ENCODE measurements at regions not wholly inside any gene's neighbourhood (a gene's known extent, or its start where the extent isn't known, plus 50 kb on each side); places are given as distances from the start of the nearest gene placed in this dataset.

DNA sequence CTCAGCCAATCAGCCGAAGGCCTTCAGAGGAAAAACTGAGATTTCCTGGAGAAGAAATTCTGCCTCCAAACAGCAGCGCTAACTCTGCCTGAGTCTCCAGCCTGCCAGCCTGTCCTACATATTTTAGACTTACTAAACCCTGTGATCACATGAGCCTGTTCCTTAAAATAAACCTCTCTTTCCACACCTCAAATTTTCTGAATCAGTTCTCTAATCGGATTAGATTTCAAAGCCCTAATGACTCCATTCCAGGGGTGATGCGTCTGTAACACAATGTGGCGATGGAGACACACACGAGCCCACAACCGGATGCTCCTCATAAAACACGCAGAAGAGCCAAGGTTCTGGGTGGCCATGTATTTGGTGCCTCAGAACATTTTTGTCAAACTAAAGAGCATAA is 1371.2 kb downstream of the BRD1 start:
- no peak overlapping the region for H3K27ac ChIP-seq
- TF ChIP-seq, protein P1, sequence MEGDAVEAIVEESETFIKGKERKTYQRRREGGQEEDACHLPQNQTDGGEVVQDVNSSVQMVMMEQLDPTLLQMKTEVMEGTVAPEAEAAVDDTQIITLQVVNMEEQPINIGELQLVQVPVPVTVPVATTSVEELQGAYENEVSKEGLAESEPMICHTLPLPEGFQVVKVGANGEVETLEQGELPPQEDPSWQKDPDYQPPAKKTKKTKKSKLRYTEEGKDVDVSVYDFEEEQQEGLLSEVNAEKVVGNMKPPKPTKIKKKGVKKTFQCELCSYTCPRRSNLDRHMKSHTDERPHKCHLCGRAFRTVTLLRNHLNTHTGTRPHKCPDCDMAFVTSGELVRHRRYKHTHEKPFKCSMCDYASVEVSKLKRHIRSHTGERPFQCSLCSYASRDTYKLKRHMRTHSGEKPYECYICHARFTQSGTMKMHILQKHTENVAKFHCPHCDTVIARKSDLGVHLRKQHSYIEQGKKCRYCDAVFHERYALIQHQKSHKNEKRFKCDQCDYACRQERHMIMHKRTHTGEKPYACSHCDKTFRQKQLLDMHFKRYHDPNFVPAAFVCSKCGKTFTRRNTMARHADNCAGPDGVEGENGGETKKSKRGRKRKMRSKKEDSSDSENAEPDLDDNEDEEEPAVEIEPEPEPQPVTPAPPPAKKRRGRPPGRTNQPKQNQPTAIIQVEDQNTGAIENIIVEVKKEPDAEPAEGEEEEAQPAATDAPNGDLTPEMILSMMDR (conservative IDR thresholded peaks at IDR 0.05) = no peak

DNA sequence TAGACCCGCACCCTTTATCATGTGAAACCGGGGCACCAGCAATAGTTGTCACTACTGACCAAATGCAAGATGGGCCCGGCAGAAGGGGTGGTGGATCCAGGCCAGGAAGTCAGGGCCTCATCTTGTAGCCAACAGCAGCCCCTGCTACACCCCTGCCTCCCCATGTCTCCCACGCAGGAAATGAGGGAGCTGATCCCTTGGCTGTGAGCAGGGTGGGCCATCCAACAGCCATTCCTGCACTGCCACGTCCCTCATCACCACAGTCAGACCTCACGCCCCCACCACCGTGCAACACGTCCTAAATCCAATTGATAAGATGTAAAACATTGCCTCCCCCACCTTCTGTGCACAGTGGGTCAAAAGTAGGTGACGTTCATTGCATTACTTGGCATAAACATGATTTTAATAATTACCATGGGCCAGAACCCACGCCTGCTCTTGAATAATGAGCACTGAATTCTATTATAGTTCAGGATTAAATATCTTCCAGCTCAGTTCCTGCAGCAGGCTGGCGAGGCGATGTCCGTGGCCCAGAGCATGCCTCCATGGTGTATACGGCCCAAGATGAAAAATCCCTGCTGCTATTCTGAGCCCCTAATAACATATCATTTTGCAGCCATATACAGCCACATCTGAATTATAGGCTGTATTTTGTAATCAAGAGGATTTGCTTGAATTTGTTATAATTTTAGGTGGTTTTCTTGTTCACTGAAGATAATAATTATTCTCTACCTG is 1373.8 kb downstream of the BRD1 start:
- TF ChIP-seq, protein P1 (conservative IDR thresholded peaks at IDR 0.05) = no peak
- no peak overlapping the region for H3K27ac ChIP-seq

DNA sequence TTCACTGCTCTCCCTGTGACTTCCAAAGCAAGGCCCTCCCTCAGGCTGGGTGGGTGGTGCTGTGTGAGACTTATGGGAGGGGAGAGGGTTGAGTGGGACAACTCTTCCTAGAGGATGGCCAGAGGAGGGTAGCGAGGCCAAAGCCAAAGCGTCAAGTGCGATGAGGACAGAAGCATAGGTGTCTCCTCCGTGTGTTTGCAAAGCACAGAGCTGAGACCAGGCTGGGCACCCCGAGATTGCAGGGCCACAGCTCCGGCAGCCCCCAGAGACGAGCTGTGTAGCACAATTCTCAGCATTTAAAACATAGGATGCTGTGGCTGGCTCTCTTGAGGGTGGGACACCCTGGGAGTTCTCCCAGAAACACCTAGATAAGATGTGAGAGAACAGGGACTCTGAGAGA is 1374.5 kb downstream of the BRD1 start:
- TF ChIP-seq, protein P1 (conservative IDR thresholded peaks at IDR 0.05) = no peak

DNA sequence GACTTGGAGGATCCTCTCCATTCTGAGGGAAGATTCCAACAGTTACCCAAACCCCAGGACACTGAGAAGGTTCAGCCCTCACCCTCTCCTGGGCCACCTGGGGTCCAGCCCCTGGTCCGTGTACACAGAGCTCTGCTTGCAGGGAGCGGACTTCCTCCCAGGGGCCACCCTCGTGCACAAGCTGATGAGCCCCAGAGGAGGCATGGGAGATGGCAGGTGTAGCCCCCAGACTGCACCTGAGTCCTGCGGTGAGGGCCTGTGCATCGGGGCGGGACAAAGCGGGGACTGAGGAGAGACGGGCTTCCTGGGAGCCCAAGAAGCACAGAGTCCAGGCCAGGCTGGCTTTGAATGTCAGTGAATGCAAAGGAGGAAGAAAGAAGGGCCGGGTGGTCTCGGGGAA is 1374.9 kb downstream of the BRD1 start:
- TF ChIP-seq, protein P1 (conservative IDR thresholded peaks at IDR 0.05) = no peak
- no peak overlapping the region for H3K27ac ChIP-seq

More for the DNA sequence above, 1374.5 kb downstream of the BRD1 start:
- no peak overlapping the region for H3K27ac ChIP-seq

DNA sequence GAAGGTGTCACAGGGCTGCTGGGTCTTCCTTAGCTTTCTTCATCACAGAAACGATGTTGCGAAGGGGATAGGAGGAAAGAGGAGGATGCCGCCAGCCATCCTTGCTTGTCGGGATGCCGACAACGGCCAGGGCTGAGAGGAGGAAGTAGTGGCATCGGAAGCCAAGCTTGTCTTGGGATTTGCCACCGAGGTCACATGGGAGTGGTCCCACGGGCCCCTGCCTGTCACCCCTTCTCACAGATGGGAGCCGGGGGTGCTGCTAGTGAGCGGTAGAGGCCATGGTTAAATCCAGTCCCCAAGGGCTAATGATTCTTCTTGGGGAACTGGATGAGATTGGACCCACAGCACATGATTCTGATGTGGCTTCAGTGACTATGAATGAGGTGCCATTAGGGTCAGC is 1375.8 kb downstream of the BRD1 start:
- TF ChIP-seq, protein P1 (conservative IDR thresholded peaks at IDR 0.05) = no peak
- H3K27ac ChIP-seq = no peak overlapping the region

DNA sequence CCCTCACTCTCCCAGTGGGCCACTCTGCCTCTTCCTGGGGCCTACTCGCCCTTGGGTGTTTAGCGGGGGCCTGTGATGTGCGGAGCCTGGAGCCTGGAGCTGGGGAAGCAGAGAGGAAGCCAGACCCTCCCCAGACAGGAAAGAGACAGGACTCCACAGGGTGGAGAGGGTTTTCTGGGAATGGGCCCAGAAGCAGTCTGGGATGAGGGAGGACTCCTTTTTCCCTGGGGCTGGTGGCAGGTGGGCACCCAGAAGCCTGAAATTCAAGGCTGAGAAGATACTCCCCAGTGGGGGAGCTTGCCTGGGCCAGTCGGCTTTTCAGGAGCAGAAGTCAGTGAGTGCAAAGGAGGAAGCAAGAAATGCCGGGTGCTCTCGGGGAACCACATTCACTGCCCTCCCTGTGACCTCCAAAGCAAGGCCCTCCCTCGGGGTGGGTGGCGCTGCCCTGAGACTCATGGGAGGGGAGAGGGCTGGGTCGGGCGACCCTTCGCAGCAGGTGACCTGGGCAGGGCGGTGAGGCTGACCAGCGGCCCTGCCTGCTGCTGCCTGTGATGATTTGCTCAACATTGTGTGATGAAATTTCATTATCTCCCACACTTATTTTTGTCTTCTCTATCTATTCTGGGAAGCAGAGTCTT is 1377.4 kb downstream of the BRD1 start:
- H3K27ac ChIP-seq = no peak overlapping the region
- TF ChIP-seq, protein P1 (conservative IDR thresholded peaks at IDR 0.05) = no peak

DNA sequence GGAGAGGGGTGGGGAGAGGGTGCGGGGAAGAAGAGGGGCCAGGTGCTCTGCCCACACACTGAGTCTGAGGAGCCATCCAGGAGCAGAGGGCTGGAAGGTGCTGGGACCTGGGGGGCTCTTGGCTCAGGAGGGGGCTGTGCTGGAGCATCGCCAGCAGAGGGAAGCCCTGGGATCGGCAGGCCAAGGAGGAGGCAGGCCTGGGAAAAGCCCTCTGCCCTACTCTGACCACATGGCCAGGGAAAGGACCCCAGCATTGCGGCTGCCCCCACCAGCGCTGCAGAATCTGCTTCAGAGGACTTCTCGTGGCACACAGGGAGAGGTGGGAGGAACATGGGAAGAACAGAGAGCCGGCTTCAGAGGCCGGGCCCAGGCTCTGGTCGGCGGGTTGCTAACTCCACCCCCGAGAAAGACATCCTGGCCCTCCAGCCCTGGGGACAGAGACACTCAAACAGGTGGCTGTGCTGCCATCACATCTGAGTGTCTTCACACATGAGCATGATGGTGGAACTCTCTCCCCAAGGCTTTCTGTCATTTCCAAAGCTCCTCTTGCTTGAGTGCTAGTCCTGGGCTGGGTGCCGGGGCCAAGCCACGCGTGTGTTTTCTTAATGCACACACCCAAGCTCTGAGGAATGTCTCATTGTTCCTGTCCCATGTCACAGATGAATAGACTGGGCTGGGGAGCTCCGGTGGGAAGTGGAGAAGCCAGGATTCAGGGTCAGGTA is 1378.0 kb downstream of the BRD1 start:
- no peak overlapping the region for H3K27ac ChIP-seq
- TF ChIP-seq, protein P1 (conservative IDR thresholded peaks at IDR 0.05) = no peak

Measured in VCaP (cell line).